KOPT-K1 (cell line): ENCODE measurements at regions not wholly inside any gene's neighbourhood (a gene's known extent, or its start where the extent isn't known, plus 50 kb on each side); places are given as distances from the start of the nearest gene placed in this dataset.
A peak's percentile ranks its signal among the peaks of the same experiment; 100 is the strongest.

ENCODE experiments used
- H3K27ac ChIP-seq: fragments of 200-600 bp; sonication (generic); 2 replicates; pipeline ENCODE4 v1.5.1; 2016; ENCODE audit warnings: antibody characterized with exemption, mild to moderate bottlenecking, low read depth, low read length; ENCODE audit not compliant: poor library complexity, severe bottlenecking
- H3K36me3 ChIP-seq: fragments of 200-600 bp; sonication (generic); 2 replicates; pipeline ENCODE4 v1.5.1; 2017; ENCODE audit warnings: antibody characterized with exemption, mild to moderate bottlenecking, low read length, moderate library complexity; ENCODE audit not compliant: insufficient read depth
- H3K9me3 ChIP-seq: fragments of 200-600 bp; sonication (generic); 2 replicates; pipeline ENCODE4 v1.5.1; 2017; ENCODE audit warnings: antibody characterized with exemption, low read length, mild to moderate bottlenecking; ENCODE audit not compliant: insufficient read depth, poor library complexity, severe bottlenecking

GRCh38 chr9:75610246-75610645 lies 280.2 kb upstream of the PCSK5 start:
- H3K9me3 ChIP-seq, result no peaks in the 10 kb centered on the region
- no peaks in the 10 kb centered on the region for H3K36me3 ChIP-seq
- H3K27ac ChIP-seq, result no peak overlapping the region

GRCh38 chr9:75612205-75612604 lies 278.3 kb upstream of the PCSK5 start:
- Histone ChIP-seq H3K27ac (peak overlapping the region; percentile 43), H3K36me3 (no peaks in the 10 kb centered on the region), H3K9me3 (no peaks in the 10 kb centered on the region)

GRCh38 chr9:75612754-75613153 lies 277.7 kb upstream of the PCSK5 start:
- no peaks in the 10 kb centered on the region for H3K9me3 ChIP-seq
- no peaks in the 10 kb centered on the region for H3K36me3 ChIP-seq
- peak overlapping the region; percentile 43 for H3K27ac ChIP-seq

- H3K36me3 ChIP-seq, result no peaks in the 10 kb centered on the region
- no peak overlapping the region for H3K27ac ChIP-seq
- H3K9me3 ChIP-seq, result no peaks in the 10 kb centered on the region
These were observed 275.2 kb upstream of the PCSK5 start for GRCh38 chr9:75615284-75615683.

GRCh38 chr9:75616052-75616451 lies 274.4 kb upstream of the PCSK5 start:
- Histone ChIP-seq H3K36me3 (no peaks in the 10 kb centered on the region), H3K9me3 (no peaks in the 10 kb centered on the region), H3K27ac (no peak overlapping the region)

- Histone ChIP-seq H3K9me3 (no peaks in the 10 kb centered on the region), H3K36me3 (no peaks in the 10 kb centered on the region), H3K27ac (no peak overlapping the region)
These were observed 273.5 kb upstream of the PCSK5 start for GRCh38 chr9:75616841-75617566.

- H3K9me3 ChIP-seq, result no peaks in the 10 kb centered on the region
- H3K36me3 ChIP-seq, result no peaks in the 10 kb centered on the region
- H3K27ac ChIP-seq, result no peak overlapping the region
These were observed 267.0 kb upstream of the PCSK5 start for GRCh38 chr9:75623462-75623861.

- no peaks in the 10 kb centered on the region for H3K36me3 ChIP-seq
- H3K9me3 ChIP-seq, result no peaks in the 10 kb centered on the region
- no peak overlapping the region for H3K27ac ChIP-seq
These were observed 265.5 kb upstream of the PCSK5 start for GRCh38 chr9:75624998-75625397.

- H3K9me3 ChIP-seq, result no peaks in the 10 kb centered on the region
- H3K27ac ChIP-seq, result no peak overlapping the region
- no peaks in the 10 kb centered on the region for H3K36me3 ChIP-seq
These were observed 263.6 kb upstream of the PCSK5 start for GRCh38 chr9:75626860-75627259.

- H3K9me3 ChIP-seq, result no peaks in the 10 kb centered on the region
- H3K36me3 ChIP-seq, result no peaks in the 10 kb centered on the region
- H3K27ac ChIP-seq, result no peak overlapping the region
These were observed 261.5 kb upstream of the PCSK5 start for GRCh38 chr9:75628952-75629351.

GRCh38 chr9:75633451-75634057 lies 256.9 kb upstream of the PCSK5 start:
- H3K9me3 ChIP-seq, result no peaks in the 10 kb centered on the region
- no peak overlapping the region for H3K27ac ChIP-seq
- H3K36me3 ChIP-seq, result no peaks in the 10 kb centered on the region

GRCh38 chr9:75636427-75637045 lies 253.9 kb upstream of the PCSK5 start:
- Histone ChIP-seq H3K9me3 (no peaks in the 10 kb centered on the region), H3K27ac (no peak overlapping the region), H3K36me3 (no peaks in the 10 kb centered on the region)

- no peak overlapping the region for H3K27ac ChIP-seq
- H3K36me3 ChIP-seq, result no peaks in the 10 kb centered on the region
- H3K9me3 ChIP-seq, result no peaks in the 10 kb centered on the region
These were observed 250.4 kb upstream of the PCSK5 start for GRCh38 chr9:75639971-75640610.

GRCh38 chr9:75642522-75642921 lies 248.0 kb upstream of the PCSK5 start:
- H3K36me3 ChIP-seq, result no peaks in the 10 kb centered on the region
- no peaks in the 10 kb centered on the region for H3K9me3 ChIP-seq
- H3K27ac ChIP-seq, result no peak overlapping the region

- Histone ChIP-seq H3K36me3 (no peaks in the 10 kb centered on the region), H3K27ac (no peak overlapping the region), H3K9me3 (no peaks in the 10 kb centered on the region)
These were observed 245.8 kb upstream of the PCSK5 start for GRCh38 chr9:75644649-75645048.
